HepG2 (cell line): ENCODE measurements at regions not wholly inside any gene's neighbourhood (a gene's known extent, or its start where the extent isn't known, plus 50 kb on each side); places are given as distances from the start of the nearest gene placed in this dataset.

Experiments
- ATAC-seq: fragments of 200-7000 bp; cut with Tn5 transposase; 3 replicates; pipeline ENCODE4 v1.9.1; 2020; ENCODE audit warnings: mild to moderate bottlenecking, moderate library complexity
- BruUV-seq: library from RNA; stranded (reverse); fragments of 400-500 nt; replicated peaks from 2 replicates; lab custom pipeline; 2021; lab: Mats Ljungman, UMichigan
- CTCF ChIA-PET: fragments of 300-600 bp; formaldehyde crosslinking; extraction: SDS; loops from one replicate; lab custom pipeline; 2021; ENCODE audit warnings: low total read pairs, inconsistent platforms, low intra/inter-chr PET ratio; lab: Yijun Ruan, JAX
- POLR2A ChIA-PET: fragments of 350-600 bp; sonication (Branson Sonifier 250); formaldehyde crosslinking; loops from one replicate; lab custom pipeline; 2020; ENCODE audit warnings: antibody characterized with exemption, inconsistent platforms; lab: Yijun Ruan, JAX
- DNase-seq: peaks from one replicate; pipeline ENCODE4 v3.0.0-alpha.2; 2015; ENCODE audit warnings: low spot score
- FAIRE-seq: peaks from 3 replicates; lab custom pipeline; 2011; peaks lifted over from hg19 to GRCh38; lab: Jason Lieb, UNC
- H2AFZ ChIP-seq: one replicate; pipeline ENCODE4 v1.6.1; 2011; ENCODE audit warnings: low read length, inconsistent platforms
- H3K27ac ChIP-seq: fragments of 300-600 bp; 3 replicates; pipeline ENCODE4 v1.8.0; 2011; ENCODE audit warnings: mixed run types, mild to moderate bottlenecking, mixed read lengths, low read length, inconsistent platforms; ENCODE audit not compliant: insufficient read depth; ENCODE audit errors: extremely low read length
- H3K27me3 ChIP-seq, 2 experiments: fragments of 200-600 bp in 1 of 2; 2 replicates in 1 of 2; 3 replicates in 1 of 2; pipeline versions ENCODE4 v1.6.0 to v1.8.0; 2011; ENCODE audit warnings: low read length in 2 of 2, mild to moderate bottlenecking in 2 of 2, moderate library complexity in 2 of 2, inconsistent platforms in 1 of 2; ENCODE audit not compliant: insufficient read depth in 2 of 2, control insufficient read depth in 1 of 2
- H3K36me3 ChIP-seq, 2 experiments: fragments of 200-600 bp in 1 of 2; replicated peaks in 1 of 2; 2 replicates in 1 of 2; 3 replicates in 1 of 2; pipeline versions ENCODE4 v1.5.1 to v1.8.0; 2011; ENCODE audit warnings: low read length in 2 of 2, inconsistent platforms in 1 of 2; ENCODE audit not compliant: insufficient read depth in 2 of 2, control insufficient read depth in 1 of 2
- H3K4me1 ChIP-seq: 2 replicates; pipeline ENCODE4 v1.5.1; 2012; ENCODE audit warnings: low read length, inconsistent platforms; ENCODE audit not compliant: insufficient read depth
- H3K4me2 ChIP-seq: 2 replicates; pipeline ENCODE4 v1.6.0; 2011; ENCODE audit warnings: low read depth, low read length, inconsistent platforms
- H3K4me3 ChIP-seq, 3 experiments: fragments of 200-600 bp in 1 of 3; sonication (generic), shearing (Covaris generic) in 1 of 3; replicated peaks in 1 of 3; 2 replicates each; pipeline ENCODE4 v1.5.1; 2011 to 2016; ENCODE audit warnings: low read length in 3 of 3, inconsistent platforms in 2 of 3, low read depth in 2 of 3, mild to moderate bottlenecking in 2 of 3, control low read depth in 1 of 3, mixed read lengths in 1 of 3; ENCODE audit not compliant: insufficient read depth in 1 of 3
- H3K79me2 ChIP-seq: one replicate; pipeline ENCODE4 v1.6.1; 2011; ENCODE audit warnings: low read length, inconsistent platforms; ENCODE audit not compliant: insufficient read depth
- H3K9ac ChIP-seq: 2 replicates; pipeline ENCODE4 v1.6.0; 2011; ENCODE audit warnings: mild to moderate bottlenecking, low read depth, low read length, inconsistent platforms; ENCODE audit not compliant: insufficient read depth
- H3K9me3 ChIP-seq: 2 replicates; pipeline ENCODE4 v1.5.1; 2012; ENCODE audit warnings: mild to moderate bottlenecking, low read length
- H4K20me1 ChIP-seq: 2 replicates; pipeline ENCODE4 v1.6.0; 2011; ENCODE audit warnings: inconsistent platforms, mild to moderate bottlenecking, low read length, moderate library complexity; ENCODE audit not compliant: insufficient read depth
- ARHGAP35 ChIP-seq: sonication (generic); formaldehyde crosslinking; IDR thresholded peaks from 2 replicates; pipeline ENCODE4 v1.9.0; 2022; ENCODE audit warnings: mild to moderate bottlenecking, inconsistent platforms, moderate library complexity, missing genetic modification reagents, borderline replicate concordance
- DDIT3 ChIP-seq: sonication (generic); formaldehyde crosslinking; IDR thresholded peaks from 2 replicates; pipeline ENCODE4 v1.4.0; 2020; ENCODE audit warnings: mild to moderate bottlenecking, missing genetic modification reagents
- MTERF4 ChIP-seq: sonication (generic); formaldehyde crosslinking; IDR thresholded peaks from 2 replicates; pipeline ENCODE4 v1.8.0; 2023; ENCODE audit warnings: mild to moderate bottlenecking, missing genetic modification reagents
- NFIC ChIP-seq: IDR thresholded peaks from 2 replicates; pipeline ENCODE4 v1.6.1; 2012; ENCODE audit warnings: mild to moderate bottlenecking, low read length, inconsistent platforms
- RARA ChIP-seq: IDR thresholded peaks from 2 replicates; pipeline ENCODE4 v1.6.1; 2016; ENCODE audit warnings: missing genetic modification reagents, missing compliant biosample characterization
- ZNF550 ChIP-seq: sonication (generic); formaldehyde crosslinking; IDR thresholded peaks from 2 replicates; pipeline ENCODE4 v1.4.0; 2020; ENCODE audit warnings: mild to moderate bottlenecking, missing genetic modification reagents, borderline replicate concordance
- WGBS: methylation state at CpG from one replicate; pipeline ENCODE4 v1.1.6; 2017; ENCODE audit warnings: low lambda C conversion rate; 5-methylcytosine and 5-hydroxymethylcytosine counted together
- in situ Hi-C: cut with HindIII; loops from 2 replicates; pipeline ENCODE4 v1.10.0; 2017; ENCODE audit warnings: low pct_unique_long_range_greater_than_20kb; ENCODE audit not compliant: extremely low pct_ligation_motif_present
- intact Hi-C: fragments of 100-400 bp; cut with micrococcal nuclease; formaldehyde crosslinking; loops from one replicate; pipeline ENCODE4 v1.10.0; 2022; ENCODE audit not compliant: unreplicated experiment
- TF ChIP-seq, protein P1 (sequence below): IDR thresholded peaks from 2 replicates; pipeline ENCODE4 v1.6.1; 2016; ENCODE audit warnings: low read depth

DNA sequence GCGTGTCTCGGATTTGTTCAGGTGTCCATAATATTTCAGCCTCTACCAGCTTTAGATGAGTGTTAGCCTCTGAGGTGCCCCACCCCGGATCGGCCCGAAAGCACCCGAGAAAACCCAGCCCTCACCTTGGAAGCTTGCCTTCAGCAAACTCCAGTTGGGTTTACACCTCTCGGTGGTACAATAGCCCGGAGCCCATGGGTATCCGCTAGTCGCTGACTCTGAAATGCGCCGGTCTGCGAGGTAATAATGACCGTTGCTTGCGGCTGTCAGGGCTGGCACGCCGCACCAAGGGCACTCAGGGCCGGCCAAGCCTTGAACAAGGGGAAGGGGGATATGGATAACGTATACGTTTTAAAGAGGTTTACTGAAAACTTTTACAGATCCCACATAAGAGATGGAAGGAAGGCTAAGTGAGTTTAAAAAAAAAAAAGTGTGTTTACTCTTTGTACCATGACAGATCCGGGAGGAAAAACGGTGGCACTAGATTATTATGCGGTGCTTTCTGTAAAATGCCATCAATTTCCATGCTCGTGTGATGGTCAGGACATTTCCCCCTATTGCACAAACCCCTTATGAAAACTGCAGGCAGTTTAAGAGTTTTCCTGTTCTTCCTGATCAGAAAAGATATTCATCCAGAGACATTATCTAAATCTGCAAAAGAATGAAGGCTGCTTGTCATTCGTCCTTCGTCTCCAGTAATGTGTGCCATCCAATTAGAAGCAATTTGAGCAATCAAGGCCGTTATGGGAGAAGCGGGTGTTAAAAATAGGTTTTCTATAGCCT is 124.2 kb downstream of the TMEM161B start:
- Histone ChIP-seq H3K79me2 (no peaks in the 10 kb centered on the region), H3K27me3 (peaks cover 3 to 50% of the 10 kb centered on the region in 2 experiments; a peak in 4 of 5 replicates), H3K9ac (no peak overlapping the region), H3K36me3 (no peaks in the 10 kb centered on the region), H3K4me1 (peaks cover 41% of the 10 kb centered on the region), H3K27ac (no peak overlapping the region), H4K20me1 (no peaks in the 10 kb centered on the region), H3K4me3 (no peak overlapping the region), H2AFZ (no peak overlapping the region), H3K9me3 (no peaks in the 10 kb centered on the region), H3K4me2 (no peak overlapping the region)
- in situ Hi-C loops (loop anchor here (5.0 kb wide), 2 partner anchors 123 to 533 kb away; partner anchors contain the start of gene TMEM161B), intact Hi-C loops (loop anchor here (10.0 kb wide), 1 partner anchor 120 kb away; the partner anchor contains the start of gene TMEM161B)
- ChIA-PET POLR2A (no interaction called here), CTCF (no interaction called here)
- TF ChIP-seq ARHGAP35 (no peak), NFIC (no peak), DDIT3 (CRISPR knock-in tag) (no peak), MTERF4 (CRISPR knock-in tag) (no peak), RARA (CRISPR knock-in tag) (no peak), ZNF550 (CRISPR knock-in tag) (no peak)
- TF ChIP-seq, protein P1, sequence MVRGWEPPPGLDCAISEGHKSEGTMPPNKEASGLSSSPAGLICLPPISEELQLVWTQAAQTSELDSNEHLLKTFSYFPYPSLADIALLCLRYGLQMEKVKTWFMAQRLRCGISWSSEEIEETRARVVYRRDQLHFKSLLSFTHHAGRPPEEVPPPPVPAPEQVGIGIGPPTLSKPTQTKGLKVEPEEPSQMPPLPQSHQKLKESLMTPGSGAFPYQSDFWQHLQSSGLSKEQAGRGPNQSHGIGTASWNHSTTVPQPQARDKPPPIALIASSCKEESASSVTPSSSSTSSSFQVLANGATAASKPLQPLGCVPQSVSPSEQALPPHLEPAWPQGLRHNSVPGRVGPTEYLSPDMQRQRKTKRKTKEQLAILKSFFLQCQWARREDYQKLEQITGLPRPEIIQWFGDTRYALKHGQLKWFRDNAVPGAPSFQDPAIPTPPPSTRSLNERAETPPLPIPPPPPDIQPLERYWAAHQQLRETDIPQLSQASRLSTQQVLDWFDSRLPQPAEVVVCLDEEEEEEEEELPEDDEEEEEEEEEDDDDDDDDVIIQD (CRISPR knock-in tag) = no peak
- no peak for DNase-seq
- no TSS peak for BruUV-seq
- 41% methylated on average over 27 of the region's 28 CpGs for WGBS
- no peak for ATAC-seq
- no peak for FAIRE-seq
